RWPE2 (cell line): ENCODE measurements at regions not wholly inside any gene's neighbourhood (a gene's known extent, or its start where the extent isn't known, plus 50 kb on each side); places are given as distances from the start of the nearest gene placed in this dataset.

Experiments
- ATAC-seq: fragments of 200-7000 bp; cut with Tn5 transposase; 3 replicates; pipeline ENCODE4 v1.9.1; 2021; ENCODE audit warnings: low read depth
- DNase-seq: peaks from one replicate; pipeline ENCODE4 v3.0.0-alpha.2; 2020; ENCODE audit warnings: low spot score
- H3K27ac ChIP-seq: fragments of 450-650 bp; 2 replicates; pipeline ENCODE4 v1.5.1; 2017; ENCODE audit warnings: mild to moderate bottlenecking; ENCODE audit not compliant: poor library complexity, severe bottlenecking
- H3K27me3 ChIP-seq: fragments of 250-450 bp; sonication (Bioruptor Pico); 2 replicates; pipeline ENCODE4 v1.5.1; 2021; ENCODE audit warnings: mild to moderate bottlenecking, moderate library complexity; ENCODE audit not compliant: insufficient read depth, poor library complexity, severe bottlenecking
- H3K36me3 ChIP-seq: fragments of 250-450 bp; sonication (Bioruptor Pico); 2 replicates; pipeline ENCODE4 v1.5.1; 2020; ENCODE audit warnings: low read depth, mild to moderate bottlenecking, moderate library complexity
- H3K4me1 ChIP-seq: fragments of 250-450 bp; sonication (Bioruptor Pico); 2 replicates; pipeline ENCODE4 v1.5.1; 2021; ENCODE audit warnings: mild to moderate bottlenecking, moderate library complexity; ENCODE audit not compliant: insufficient read depth, poor library complexity, severe bottlenecking
- H3K4me3 ChIP-seq: fragments of 250-450 bp; sonication (Bioruptor Pico); 2 replicates; pipeline ENCODE4 v1.5.1; 2021; ENCODE audit warnings: mild to moderate bottlenecking, moderate library complexity; ENCODE audit not compliant: severe bottlenecking
- H3K9me3 ChIP-seq: fragments of 250-450 bp; sonication (Bioruptor Pico); 2 replicates; pipeline ENCODE4 v1.5.1; 2021; ENCODE audit warnings: mild to moderate bottlenecking, moderate library complexity; ENCODE audit not compliant: severe bottlenecking
- CTCF ChIP-seq: fragments of 450-650 bp; IDR thresholded peaks from one replicate; pipeline ENCODE4 v1.5.1; 2017; ENCODE audit warnings: mild to moderate bottlenecking, moderate library complexity; ENCODE audit not compliant: poor library complexity, severe bottlenecking

GRCh38 chr18:60196836-60197606 lies 175.6 kb downstream of the MC4R start:
- DNase-seq: no peak

DNA sequence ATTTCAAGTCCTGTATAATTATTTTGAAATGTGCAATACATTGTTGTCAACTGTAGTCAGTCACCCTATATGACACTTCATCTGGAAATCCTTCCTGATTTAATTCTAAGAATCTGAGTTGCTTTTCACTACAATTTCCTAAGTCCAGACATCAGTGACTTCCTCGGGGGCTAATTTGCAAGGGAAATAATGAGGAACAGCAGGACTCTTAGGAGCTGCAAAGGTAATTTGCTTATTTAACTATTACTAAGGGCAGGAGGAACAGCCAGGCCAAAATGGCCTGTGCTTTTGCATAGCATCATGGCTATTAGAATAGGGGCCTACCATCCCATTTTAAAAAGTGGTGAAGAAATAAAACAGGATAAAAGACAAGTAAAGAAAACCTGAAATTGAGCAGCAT lies 178.8 kb downstream of the MC4R start:
- DNase-seq: no peak
- TF ChIP-seq CTCF: no peak
- no peak overlapping the region for H3K27ac ChIP-seq

More at GRCh38 chr18:60196836-60197606, 175.6 kb downstream of the MC4R start:
- ATAC-seq: no peak
- Histone ChIP-seq H3K4me1 (no peaks in the 10 kb centered on the region), H3K27ac (no peak overlapping the region), H3K4me3 (no peak overlapping the region), H3K27me3 (no peaks in the 10 kb centered on the region), H3K36me3 (no peaks in the 10 kb centered on the region), H3K9me3 (no peaks in the 10 kb centered on the region)
- no peak for TF ChIP-seq CTCF

DNA sequence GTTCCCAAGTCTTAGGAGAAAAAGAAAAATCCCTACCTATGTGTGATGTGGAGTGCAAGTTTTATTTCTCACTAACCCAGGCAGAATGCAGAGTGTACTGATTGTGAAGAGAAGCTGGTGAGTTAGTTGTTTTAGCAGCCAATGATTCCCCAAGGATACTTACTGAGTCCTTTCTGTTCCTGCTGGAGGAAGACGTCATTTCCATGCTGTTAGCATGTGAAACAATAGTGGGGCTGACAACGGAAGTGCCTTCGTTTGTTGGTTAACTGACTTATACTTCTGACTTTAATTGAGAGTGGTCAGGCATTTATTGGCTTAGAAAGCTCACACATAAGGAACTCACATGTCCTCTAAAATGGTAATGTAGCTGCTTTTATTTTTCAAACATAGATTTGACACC lies 180.6 kb downstream of the MC4R start:
- H3K4me3 ChIP-seq: no peak overlapping the region
- H3K4me1 ChIP-seq: no peaks in the 10 kb centered on the region
- ATAC-seq (no peak), DNase-seq (no peak)
- no peaks in the 10 kb centered on the region for H3K36me3 ChIP-seq
- H3K27me3 ChIP-seq: no peaks in the 10 kb centered on the region
- no peak for TF ChIP-seq CTCF
- no peak overlapping the region for H3K27ac ChIP-seq
- no peaks in the 10 kb centered on the region for H3K9me3 ChIP-seq

More for the DNA sequence above, 178.8 kb downstream of the MC4R start:
- Histone ChIP-seq H3K9me3 (no peaks in the 10 kb centered on the region), H3K4me1 (no peaks in the 10 kb centered on the region), H3K27me3 (no peaks in the 10 kb centered on the region), H3K4me3 (no peak overlapping the region), H3K36me3 (no peaks in the 10 kb centered on the region)
- ATAC-seq: no peak

GRCh38 chr18:60189856-60190255 lies 182.7 kb downstream of the MC4R start:
- no peak for TF ChIP-seq CTCF
- H3K4me1 ChIP-seq: no peaks in the 10 kb centered on the region

DNA sequence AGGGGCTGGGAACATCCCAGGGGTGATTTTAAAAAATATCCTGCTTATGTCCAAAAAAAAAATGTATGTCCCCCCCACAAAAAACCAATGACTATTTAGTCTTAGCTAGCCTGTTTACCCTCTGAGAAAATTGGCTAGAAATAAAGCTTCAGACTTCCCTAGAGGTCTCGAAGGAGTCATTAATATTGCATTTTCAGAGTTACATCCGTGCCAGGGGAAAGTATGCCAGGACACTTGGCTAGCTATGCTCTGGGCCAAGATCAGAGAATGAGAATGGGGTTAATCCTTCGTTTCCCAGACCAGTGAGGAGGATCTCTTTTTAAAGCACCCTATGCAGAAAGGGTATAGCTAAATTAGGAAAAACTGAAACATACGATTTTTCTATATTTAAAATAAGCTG lies 183.6 kb downstream of the MC4R start:
- no peak overlapping the region for H3K4me3 ChIP-seq
- TF ChIP-seq CTCF: no peak
- no peaks in the 10 kb centered on the region for H3K36me3 ChIP-seq
- no peak overlapping the region for H3K27ac ChIP-seq
- no peaks in the 10 kb centered on the region for H3K9me3 ChIP-seq
- ATAC-seq (no peak), DNase-seq (no peak)
- peaks cover 3% of the 10 kb centered on the region for H3K27me3 ChIP-seq
- H3K4me1 ChIP-seq: no peaks in the 10 kb centered on the region

More at GRCh38 chr18:60189856-60190255, 182.7 kb downstream of the MC4R start:
- Histone ChIP-seq H3K4me3 (no peak overlapping the region), H3K36me3 (no peaks in the 10 kb centered on the region), H3K27me3 (peaks cover 3% of the 10 kb centered on the region), H3K9me3 (no peaks in the 10 kb centered on the region), H3K27ac (no peak overlapping the region)
- DNase-seq (no peak), ATAC-seq (no peak)
